HepG2 (cell line): ENCODE measurements at regions not wholly inside any gene's neighbourhood (a gene's known extent, or its start where the extent isn't known, plus 50 kb on each side); places are given as distances from the start of the nearest gene placed in this dataset.
"Not testable (repeated sequence)": the region's sequence is repeated elsewhere in the genome, so short reads cannot be mapped to it uniquely, and the experiment has no call there.

Source experiments
- ATAC-seq: fragments of 200-7000 bp; cut with Tn5 transposase; 3 replicates; pipeline ENCODE4 v1.9.1; 2020; ENCODE audit warnings: mild to moderate bottlenecking, moderate library complexity
- BruUV-seq: library from RNA; stranded (reverse); fragments of 400-500 nt; replicated peaks from 2 replicates; lab custom pipeline; 2021; lab: Mats Ljungman, UMichigan
- CTCF ChIA-PET: fragments of 300-600 bp; formaldehyde crosslinking; extraction: SDS; loops from one replicate; lab custom pipeline; 2021; ENCODE audit warnings: low total read pairs, inconsistent platforms, low intra/inter-chr PET ratio; lab: Yijun Ruan, JAX
- POLR2A ChIA-PET: fragments of 350-600 bp; sonication (Branson Sonifier 250); formaldehyde crosslinking; loops from one replicate; lab custom pipeline; 2020; ENCODE audit warnings: antibody characterized with exemption, inconsistent platforms; lab: Yijun Ruan, JAX
- DNase-seq: peaks from one replicate; pipeline ENCODE4 v3.0.0-alpha.2; 2015; ENCODE audit warnings: low spot score
- FAIRE-seq: peaks from 3 replicates; lab custom pipeline; 2011; peaks lifted over from hg19 to GRCh38; lab: Jason Lieb, UNC
- H2AFZ ChIP-seq: one replicate; pipeline ENCODE4 v1.6.1; 2011; ENCODE audit warnings: low read length, inconsistent platforms
- H3K27ac ChIP-seq: fragments of 300-600 bp; 3 replicates; pipeline ENCODE4 v1.8.0; 2011; ENCODE audit warnings: mixed run types, mild to moderate bottlenecking, mixed read lengths, low read length, inconsistent platforms; ENCODE audit not compliant: insufficient read depth; ENCODE audit errors: extremely low read length
- H3K27me3 ChIP-seq, 2 experiments: fragments of 200-600 bp in 1 of 2; 2 replicates in 1 of 2; 3 replicates in 1 of 2; pipeline versions ENCODE4 v1.6.0 to v1.8.0; 2011; ENCODE audit warnings: low read length in 2 of 2, mild to moderate bottlenecking in 2 of 2, moderate library complexity in 2 of 2, inconsistent platforms in 1 of 2; ENCODE audit not compliant: insufficient read depth in 2 of 2, control insufficient read depth in 1 of 2
- H3K36me3 ChIP-seq, 2 experiments: fragments of 200-600 bp in 1 of 2; replicated peaks in 1 of 2; 2 replicates in 1 of 2; 3 replicates in 1 of 2; pipeline versions ENCODE4 v1.5.1 to v1.8.0; 2011; ENCODE audit warnings: low read length in 2 of 2, inconsistent platforms in 1 of 2; ENCODE audit not compliant: insufficient read depth in 2 of 2, control insufficient read depth in 1 of 2
- H3K4me1 ChIP-seq: 2 replicates; pipeline ENCODE4 v1.5.1; 2012; ENCODE audit warnings: low read length, inconsistent platforms; ENCODE audit not compliant: insufficient read depth
- H3K4me2 ChIP-seq: 2 replicates; pipeline ENCODE4 v1.6.0; 2011; ENCODE audit warnings: low read depth, low read length, inconsistent platforms
- H3K4me3 ChIP-seq, 3 experiments: fragments of 200-600 bp in 1 of 3; sonication (generic), shearing (Covaris generic) in 1 of 3; replicated peaks in 1 of 3; 2 replicates each; pipeline ENCODE4 v1.5.1; 2011 to 2016; ENCODE audit warnings: low read length in 3 of 3, inconsistent platforms in 2 of 3, low read depth in 2 of 3, mild to moderate bottlenecking in 2 of 3, control low read depth in 1 of 3, mixed read lengths in 1 of 3; ENCODE audit not compliant: insufficient read depth in 1 of 3
- H3K79me2 ChIP-seq: one replicate; pipeline ENCODE4 v1.6.1; 2011; ENCODE audit warnings: low read length, inconsistent platforms; ENCODE audit not compliant: insufficient read depth
- H3K9ac ChIP-seq: 2 replicates; pipeline ENCODE4 v1.6.0; 2011; ENCODE audit warnings: mild to moderate bottlenecking, low read depth, low read length, inconsistent platforms; ENCODE audit not compliant: insufficient read depth
- H3K9me3 ChIP-seq: 2 replicates; pipeline ENCODE4 v1.5.1; 2012; ENCODE audit warnings: mild to moderate bottlenecking, low read length
- H4K20me1 ChIP-seq: 2 replicates; pipeline ENCODE4 v1.6.0; 2011; ENCODE audit warnings: inconsistent platforms, mild to moderate bottlenecking, low read length, moderate library complexity; ENCODE audit not compliant: insufficient read depth
- ATF7 ChIP-seq, 2 experiments: fragments of 450-650 bp in 1 of 2; sonication (generic) in 1 of 2; formaldehyde crosslinking in 1 of 2; IDR thresholded peaks; 2 replicates each; pipeline versions ENCODE4 v1.4.0 to v1.6.1; 2016 to 2020; ENCODE audit warnings: antibody characterized with exemption in 1 of 2, mild to moderate bottlenecking in 1 of 2, missing genetic modification reagents in 1 of 2
- WGBS: methylation state at CpG from one replicate; pipeline ENCODE4 v1.1.6; 2017; ENCODE audit warnings: low lambda C conversion rate; 5-methylcytosine and 5-hydroxymethylcytosine counted together
- in situ Hi-C: cut with HindIII; loops from 2 replicates; pipeline ENCODE4 v1.10.0; 2017; ENCODE audit warnings: low pct_unique_long_range_greater_than_20kb; ENCODE audit not compliant: extremely low pct_ligation_motif_present
- intact Hi-C: fragments of 100-400 bp; cut with micrococcal nuclease; formaldehyde crosslinking; loops from one replicate; pipeline ENCODE4 v1.10.0; 2022; ENCODE audit not compliant: unreplicated experiment
- TF ChIP-seq, protein P1 (sequence below): sonication (generic); formaldehyde crosslinking; IDR thresholded peaks from 2 replicates; pipeline ENCODE4 v1.8.0; 2022; ENCODE audit warnings: missing genetic modification reagents, mild to moderate bottlenecking, moderate library complexity, borderline replicate concordance

DNA sequence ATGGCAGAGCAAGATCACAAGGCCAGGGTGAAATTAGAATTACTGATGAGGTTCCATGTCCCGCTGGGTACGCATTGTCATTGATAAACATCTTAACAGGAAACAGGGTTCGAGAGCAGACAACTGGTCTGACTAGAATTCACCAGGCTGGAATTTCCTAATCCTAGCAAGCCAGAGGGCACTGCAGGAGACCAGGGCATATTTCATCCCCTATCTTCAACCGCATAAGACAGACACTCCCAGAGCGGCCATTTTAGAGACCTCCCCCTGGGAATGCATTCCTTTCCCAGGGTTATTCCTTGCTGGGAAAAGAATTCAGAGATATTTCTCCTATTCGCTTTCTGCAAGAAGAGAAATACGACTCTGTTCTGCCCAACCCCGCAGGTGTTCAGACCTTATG, 1041.3 kb downstream of the OLFM4 start:
- BruUV-seq, H3K4me1 ChIP-seq, H3K27ac ChIP-seq, CTCF ChIA-PET, H2AFZ ChIP-seq, H4K20me1 ChIP-seq, H3K9ac ChIP-seq, H3K4me3 ChIP-seq, in situ Hi-C loops, DNase-seq, H3K4me2 ChIP-seq, H3K79me2 ChIP-seq, ATAC-seq, FAIRE-seq, POLR2A ChIA-PET, H3K36me3 ChIP-seq, H3K27me3 ChIP-seq, intact Hi-C loops: not testable (repeated sequence)
- peaks cover 83% of the 10 kb centered on the region for H3K9me3 ChIP-seq
- WGBS, result 24% methylated on average over 8 of the region's 8 CpGs

DNA sequence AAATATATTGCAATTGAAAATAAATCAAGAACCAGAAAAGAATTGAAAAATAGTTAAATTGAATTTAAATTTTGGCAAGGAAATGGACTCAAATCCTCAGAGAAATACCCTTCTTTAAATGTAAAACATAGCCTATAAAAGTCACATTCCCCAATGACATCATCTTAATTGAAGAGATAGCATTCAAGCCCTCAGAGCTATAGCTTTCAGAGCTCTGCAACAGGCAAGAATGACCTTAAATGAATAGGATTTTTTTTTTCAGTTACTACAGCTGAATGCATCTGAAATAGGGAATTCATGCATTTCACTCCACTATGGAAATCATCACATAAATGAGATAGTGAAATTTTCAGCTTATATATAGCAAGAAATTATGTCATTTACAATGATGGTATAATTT, 1049.0 kb downstream of the OLFM4 start:
- CTCF ChIA-PET, result no interaction called here
- POLR2A ChIA-PET, result no interaction called here
- FAIRE-seq, result no peak
- Histone ChIP-seq H3K4me1 (no peaks in the 10 kb centered on the region), H4K20me1 (no peaks in the 10 kb centered on the region), H3K4me3 (no peak overlapping the region), H2AFZ (no peak overlapping the region), H3K36me3 (no peaks in the 10 kb centered on the region), H3K79me2 (no peaks in the 10 kb centered on the region), H3K27ac (no peak overlapping the region), H3K9me3 (peaks cover 61% of the 10 kb centered on the region), H3K4me2 (no peak overlapping the region), H3K27me3 (no peaks in the 10 kb centered on the region), H3K9ac (no peak overlapping the region)
- intact Hi-C loops, result no loop called here
- DNase-seq, result no peak
- in situ Hi-C loops, result no loop called here
- TF ChIP-seq ATF7 (IDR thresholded peaks at IDR 0.05) (peak; percentile 30; the same call in 1 of the 2 replicates), ATF7 (CRISPR knock-in tag; IDR thresholded peaks at IDR 0.05) (no peak)
- TF ChIP-seq, protein P1, sequence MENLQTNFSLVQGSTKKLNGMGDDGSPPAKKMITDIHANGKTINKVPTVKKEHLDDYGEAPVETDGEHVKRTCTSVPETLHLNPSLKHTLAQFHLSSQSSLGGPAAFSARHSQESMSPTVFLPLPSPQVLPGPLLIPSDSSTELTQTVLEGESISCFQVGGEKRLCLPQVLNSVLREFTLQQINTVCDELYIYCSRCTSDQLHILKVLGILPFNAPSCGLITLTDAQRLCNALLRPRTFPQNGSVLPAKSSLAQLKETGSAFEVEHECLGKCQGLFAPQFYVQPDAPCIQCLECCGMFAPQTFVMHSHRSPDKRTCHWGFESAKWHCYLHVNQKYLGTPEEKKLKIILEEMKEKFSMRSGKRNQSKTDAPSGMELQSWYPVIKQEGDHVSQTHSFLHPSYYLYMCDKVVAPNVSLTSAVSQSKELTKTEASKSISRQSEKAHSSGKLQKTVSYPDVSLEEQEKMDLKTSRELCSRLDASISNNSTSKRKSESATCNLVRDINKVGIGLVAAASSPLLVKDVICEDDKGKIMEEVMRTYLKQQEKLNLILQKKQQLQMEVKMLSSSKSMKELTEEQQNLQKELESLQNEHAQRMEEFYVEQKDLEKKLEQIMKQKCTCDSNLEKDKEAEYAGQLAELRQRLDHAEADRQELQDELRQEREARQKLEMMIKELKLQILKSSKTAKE, result no peak
- no TSS peak for BruUV-seq
- no peak for ATAC-seq
